LNCaP clone FGC (cell line): ENCODE measurements at regions not wholly inside any gene's neighbourhood (a gene's known extent, or its start where the extent isn't known, plus 50 kb on each side); places are given as distances from the start of the nearest gene placed in this dataset.

ENCODE experiments used
- DNase-seq: peaks from one replicate; pipeline ENCODE4 v3.0.0-alpha.2; 2011; ENCODE audit warnings: low read depth
- H3K4me3 ChIP-seq: 2 replicates; pipeline ENCODE4 v1.5.1; 2011; ENCODE audit warnings: mild to moderate bottlenecking, low read depth, low read length, control low read depth
- CTCF ChIP-seq: IDR thresholded peaks from 2 replicates; pipeline ENCODE4 v1.5.1; 2012; ENCODE audit warnings: mild to moderate bottlenecking; ENCODE audit not compliant: control insufficient read depth, insufficient read depth; ENCODE audit errors: extremely low read depth

- TF ChIP-seq CTCF: no peak
Measured at GRCh38 chr7:23963461-23964165, 253.6 kb downstream of the STK31 start.

DNA sequence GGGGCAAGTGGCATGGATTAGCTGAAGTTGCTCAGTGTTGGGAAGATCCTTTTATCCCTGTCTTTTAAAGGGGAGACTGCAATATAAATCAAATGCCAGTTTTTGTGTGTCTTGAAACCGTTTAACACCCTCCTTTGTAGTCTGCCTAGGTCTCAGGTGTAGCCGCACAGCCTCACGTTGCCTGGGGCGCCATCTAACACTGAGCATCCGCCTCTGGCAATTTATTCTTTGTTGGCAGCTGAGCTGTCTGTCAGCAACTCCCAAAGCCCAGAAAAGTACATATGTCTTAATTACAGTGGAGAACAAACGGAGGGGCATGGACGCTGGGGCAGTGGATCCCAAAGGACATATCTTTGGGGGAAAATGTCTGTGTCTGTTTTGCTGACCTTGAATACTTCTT, 254.7 kb downstream of the STK31 start:
- TF ChIP-seq CTCF: no peak
- DNase-seq: no peak
- H3K4me3 ChIP-seq: no peak overlapping the region

More at GRCh38 chr7:23963461-23964165, 253.6 kb downstream of the STK31 start:
- no peak overlapping the region for H3K4me3 ChIP-seq
- DNase-seq: no peak

DNA sequence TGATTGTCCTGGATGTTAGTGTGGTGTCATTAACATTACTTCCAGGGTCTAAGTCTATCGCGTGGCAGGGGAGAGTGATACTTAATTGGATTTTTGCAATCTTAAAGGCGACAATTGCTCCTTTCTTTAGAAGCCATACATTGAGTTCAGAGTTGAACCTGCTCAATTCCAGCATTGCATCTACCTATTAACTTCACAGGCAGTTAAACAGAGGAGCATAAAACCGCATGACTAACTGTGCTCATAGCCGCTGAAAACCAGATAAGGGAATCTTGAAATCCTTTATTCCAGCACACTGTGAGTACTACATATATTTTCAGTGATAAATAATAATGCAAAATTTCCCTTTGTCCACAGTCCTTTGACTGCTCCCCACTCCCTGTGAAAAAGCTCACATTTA, 255.3 kb downstream of the STK31 start:
- no peak for TF ChIP-seq CTCF
- H3K4me3 ChIP-seq: no peak overlapping the region
- no peak for DNase-seq

DNA sequence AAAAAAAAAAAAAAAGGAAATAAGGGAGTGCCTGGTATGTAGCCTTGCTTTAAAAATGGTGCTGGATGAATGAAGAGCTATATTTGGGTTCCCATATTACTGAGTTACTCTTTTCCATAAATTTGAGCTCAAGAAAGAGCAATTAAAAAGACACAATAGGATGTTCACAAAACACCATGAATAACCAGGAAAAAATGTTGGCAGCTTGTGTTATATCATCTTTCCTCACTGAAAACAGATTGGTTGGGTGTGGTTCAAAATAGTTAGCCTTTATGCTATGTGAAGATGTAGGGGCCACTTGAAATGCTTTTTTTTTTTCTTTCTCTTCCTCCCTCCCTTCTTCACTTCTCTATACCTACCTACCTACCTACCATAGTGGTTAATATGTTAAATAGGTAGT, 256.9 kb downstream of the STK31 start:
- TF ChIP-seq CTCF: no peak
- no peak for DNase-seq
- no peak overlapping the region for H3K4me3 ChIP-seq

DNA sequence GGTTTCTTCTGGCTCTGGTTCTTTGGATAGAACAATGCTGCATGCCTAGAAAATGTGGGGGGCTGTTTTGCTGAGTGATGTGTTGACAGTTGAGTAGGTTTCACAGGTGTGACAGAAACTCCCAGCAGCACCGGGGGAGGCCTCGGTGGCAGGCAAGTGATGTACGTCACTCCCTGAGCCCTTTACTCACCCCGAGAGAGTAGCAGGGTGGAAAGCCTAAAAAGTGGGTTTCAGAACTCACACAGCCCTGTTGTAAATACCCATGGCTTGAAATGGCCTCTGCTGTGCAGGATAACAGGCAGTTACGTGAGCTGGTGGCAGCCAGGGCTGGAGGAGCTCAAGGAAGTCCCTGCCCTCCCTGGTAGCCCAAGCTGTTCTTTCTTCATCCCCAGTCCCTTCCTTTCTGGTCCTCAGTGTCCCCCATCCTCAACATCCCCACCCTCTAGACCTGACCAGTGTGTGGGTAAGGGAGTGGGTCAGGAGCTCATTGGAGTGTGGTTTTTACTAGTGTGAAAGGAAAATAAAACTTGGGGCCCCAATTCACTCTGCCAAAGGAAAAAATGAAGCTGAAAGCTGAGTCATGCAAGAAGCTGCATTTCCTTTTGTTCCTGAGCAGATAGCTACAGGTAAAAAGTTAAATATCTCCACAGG, 258.1 kb downstream of the STK31 start:
- no peak for TF ChIP-seq CTCF
- DNase-seq: no peak

GRCh38 chr7:23968791-23969190, 258.8 kb downstream of the STK31 start:
- TF ChIP-seq CTCF: no peak
- no peak overlapping the region for H3K4me3 ChIP-seq
- no peak for DNase-seq

More for the DNA sequence above, 258.1 kb downstream of the STK31 start:
- H3K4me3 ChIP-seq: no peak overlapping the region
